PC-9 (cell line): ENCODE measurements at regions not wholly inside any gene's neighbourhood (a gene's known extent, or its start where the extent isn't known, plus 50 kb on each side); places are given as distances from the start of the nearest gene placed in this dataset.

ENCODE experiments used
- BruUV-seq: library from RNA; stranded (reverse); fragments of 400-500 nt; replicated peaks from 2 replicates; lab custom pipeline; 2021; lab: Mats Ljungman, UMichigan
- CTCF ChIA-PET: fragments of 300-600 bp; sonication (Branson Sonifier 250); formaldehyde crosslinking; loops from one replicate; lab custom pipeline; 2022; ENCODE audit warnings: antibody characterized with exemption; lab: Charles Lee
- POLR2A ChIA-PET: fragments of 300-600 bp; sonication (Branson Sonifier 250); formaldehyde crosslinking; loops from one replicate; lab custom pipeline; 2022; ENCODE audit warnings: antibody characterized with exemption; ENCODE audit not compliant: unreplicated experiment; lab: Charles Lee
- DNase-seq, 2 experiments: peaks; one replicate each; pipeline versions ENCODE4 v3.0.0 to v3.0.0-alpha.2; 2015 to 2022; ENCODE audit warnings: mixed read lengths in 1 of 2
- H2AFZ ChIP-seq: fragments of 200-600 bp; sonication (generic); 2 replicates; pipeline ENCODE4 v1.8.1; 2017; ENCODE audit warnings: antibody characterized with exemption
- H3F3A ChIP-seq: fragments of 200-600 bp; sonication (generic); 2 replicates; pipeline ENCODE4 v1.8.1; 2017; ENCODE audit warnings: antibody characterized with exemption, mild to moderate bottlenecking, low read depth; ENCODE audit not compliant: insufficient read depth
- H3K27ac ChIP-seq: fragments of 200-600 bp; sonication (generic); 2 replicates; pipeline ENCODE4 v1.6.1; 2016; ENCODE audit warnings: mixed run types
- H3K27me3 ChIP-seq: fragments of 200-600 bp; sonication (generic); 2 replicates; pipeline ENCODE4 v1.6.1; 2016; ENCODE audit warnings: low read depth, mixed run types; ENCODE audit not compliant: insufficient read depth
- H3K36me3 ChIP-seq: fragments of 200-600 bp; sonication (generic); 2 replicates; pipeline ENCODE4 v1.6.1; 2016; ENCODE audit warnings: low read depth, mixed run types
- H3K4me1 ChIP-seq: fragments of 200-600 bp; sonication (generic); replicated peaks from 2 replicates; pipeline ENCODE4 v1.6.1; 2016; ENCODE audit warnings: mixed run types; ENCODE audit not compliant: insufficient read depth
- H3K4me2 ChIP-seq: fragments of 200-600 bp; sonication (generic); 2 replicates; pipeline ENCODE4 v1.6.1; 2017; ENCODE audit warnings: mixed run types
- H3K4me3 ChIP-seq: fragments of 200-600 bp; sonication (generic); 2 replicates; pipeline ENCODE4 v1.6.1; 2016; ENCODE audit warnings: mixed run types
- H3K79me2 ChIP-seq: fragments of 200-600 bp; sonication (generic); 2 replicates; pipeline ENCODE4 v1.6.1; 2017; ENCODE audit warnings: low read depth, mixed run types
- H3K9me2 ChIP-seq: fragments of 200-600 bp; sonication (generic); 2 replicates; pipeline ENCODE4 v1.8.1; 2017; ENCODE audit warnings: mild to moderate bottlenecking; ENCODE audit not compliant: insufficient read depth
- H3K9me3 ChIP-seq: fragments of 200-600 bp; sonication (generic); 2 replicates; pipeline ENCODE4 v1.8.1; 2016; ENCODE audit warnings: low read depth; ENCODE audit not compliant: insufficient read depth
- H4K20me1 ChIP-seq: fragments of 200-600 bp; sonication (generic); 2 replicates; pipeline ENCODE4 v1.8.1; 2017; ENCODE audit not compliant: insufficient read depth
- CTCF ChIP-seq: fragments of 200-600 bp; sonication (generic); conservative IDR thresholded peaks from 2 replicates; pipeline ENCODE4 v1.6.1; 2017; ENCODE audit warnings: mixed run types, antibody characterized with exemption, mild to moderate bottlenecking, moderate library complexity
- EZH2 ChIP-seq: fragments of 200-600 bp; sonication (generic); IDR thresholded peaks from 2 replicates; pipeline ENCODE4 v1.8.0; 2017; ENCODE audit warnings: antibody characterized with exemption, low read depth
- intact Hi-C: fragments of 100-400 bp; cut with micrococcal nuclease; formaldehyde crosslinking; loops from one replicate; pipeline ENCODE4 v1.10.0; 2022; ENCODE audit not compliant: unreplicated experiment

GRCh38 chr4:111475666-111476065 is 669.6 kb upstream of the FAM241A start:
- H3K4me1 ChIP-seq, result no peaks in the 10 kb centered on the region
- no peaks in the 10 kb centered on the region for H3K27me3 ChIP-seq
- intact Hi-C loops, result no loop called here
- H3K4me2 ChIP-seq, result no peak overlapping the region
- TF ChIP-seq CTCF (no peak), EZH2 (no peak)
- H4K20me1 ChIP-seq, result no peaks in the 10 kb centered on the region
- H3K79me2 ChIP-seq, result no peaks in the 10 kb centered on the region
- no TSS peak for BruUV-seq
- ChIA-PET POLR2A (no interaction called here), CTCF (no interaction called here)
- H3K4me3 ChIP-seq, result no peak overlapping the region
- no peaks in the 10 kb centered on the region for H3K9me3 ChIP-seq
- H3K36me3 ChIP-seq, result no peaks in the 10 kb centered on the region
- no peaks in the 10 kb centered on the region for H3K9me2 ChIP-seq
- H3K27ac ChIP-seq, result no peak overlapping the region
- no peak for DNase-seq
- H2AFZ ChIP-seq, result no peak overlapping the region
- no peaks in the 10 kb centered on the region for H3F3A ChIP-seq

GRCh38 chr4:111480510-111480909 is 664.7 kb upstream of the FAM241A start:
- Histone ChIP-seq H4K20me1 (no peaks in the 10 kb centered on the region), H3F3A (no peaks in the 10 kb centered on the region), H3K27ac (no peak overlapping the region), H3K9me2 (no peaks in the 10 kb centered on the region), H3K4me3 (no peak overlapping the region), H3K27me3 (no peaks in the 10 kb centered on the region), H3K4me1 (no peaks in the 10 kb centered on the region), H3K36me3 (no peaks in the 10 kb centered on the region), H3K4me2 (no peak overlapping the region), H2AFZ (no peak overlapping the region), H3K9me3 (no peaks in the 10 kb centered on the region), H3K79me2 (no peaks in the 10 kb centered on the region)
- intact Hi-C loops, result no loop called here
- TF ChIP-seq CTCF (no peak), EZH2 (no peak)
- BruUV-seq, result no TSS peak
- ChIA-PET POLR2A (no interaction called here), CTCF (no interaction called here)
- no peak for DNase-seq

GRCh38 chr4:111483375-111484169 is 661.7 kb upstream of the FAM241A start:
- H3K79me2 ChIP-seq, result no peaks in the 10 kb centered on the region
- no peak for TF ChIP-seq CTCF
- no peak for TF ChIP-seq EZH2
- ChIA-PET POLR2A (no interaction called here), CTCF (no interaction called here)
- no peak overlapping the region for H3K4me2 ChIP-seq
- no peak overlapping the region for H3K27ac ChIP-seq
- no peak overlapping the region for H3K4me3 ChIP-seq
- no peaks in the 10 kb centered on the region for H3K36me3 ChIP-seq
- no peaks in the 10 kb centered on the region for H3F3A ChIP-seq
- BruUV-seq, result no TSS peak
- no peaks in the 10 kb centered on the region for H4K20me1 ChIP-seq
- H3K4me1 ChIP-seq, result no peaks in the 10 kb centered on the region
- intact Hi-C loops, result no loop called here
- no peak for DNase-seq
- H3K9me3 ChIP-seq, result no peaks in the 10 kb centered on the region
- no peaks in the 10 kb centered on the region for H3K9me2 ChIP-seq
- no peak overlapping the region for H2AFZ ChIP-seq
- no peaks in the 10 kb centered on the region for H3K27me3 ChIP-seq
